CD4-positive, alpha-beta T cell treated with Interleukin-15 for 4 hours (primary cell): ENCODE measurements at regions not wholly inside any gene's neighbourhood (a gene's known extent, or its start where the extent isn't known, plus 50 kb on each side); places are given as distances from the start of the nearest gene placed in this dataset.

ENCODE experiments used
- DNase-seq: peaks from one replicate; pipeline ENCODE4 v3.0.0-alpha.2; 2020; ENCODE audit warnings: low spot score

DNA sequence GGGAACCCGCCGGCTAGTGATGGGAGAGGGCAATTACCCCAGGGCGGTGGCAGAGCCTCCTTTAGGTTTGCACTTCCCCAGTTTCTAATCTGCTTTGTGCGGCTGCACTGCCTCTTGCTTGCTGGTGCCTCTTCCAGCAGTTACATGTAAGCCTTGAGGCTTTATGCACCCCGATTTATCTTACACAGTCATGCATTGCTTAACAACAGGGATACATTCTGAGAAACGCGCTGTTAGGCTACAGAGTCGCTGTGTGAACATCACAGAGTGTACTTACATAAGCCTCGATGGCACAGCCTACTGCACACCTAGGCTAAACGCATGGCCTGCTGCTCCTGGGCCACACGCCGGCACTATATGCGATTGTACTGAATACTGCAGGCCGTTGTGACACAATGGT, 155.6 kb upstream of the MKI67 start:
- no peak for DNase-seq

DNA sequence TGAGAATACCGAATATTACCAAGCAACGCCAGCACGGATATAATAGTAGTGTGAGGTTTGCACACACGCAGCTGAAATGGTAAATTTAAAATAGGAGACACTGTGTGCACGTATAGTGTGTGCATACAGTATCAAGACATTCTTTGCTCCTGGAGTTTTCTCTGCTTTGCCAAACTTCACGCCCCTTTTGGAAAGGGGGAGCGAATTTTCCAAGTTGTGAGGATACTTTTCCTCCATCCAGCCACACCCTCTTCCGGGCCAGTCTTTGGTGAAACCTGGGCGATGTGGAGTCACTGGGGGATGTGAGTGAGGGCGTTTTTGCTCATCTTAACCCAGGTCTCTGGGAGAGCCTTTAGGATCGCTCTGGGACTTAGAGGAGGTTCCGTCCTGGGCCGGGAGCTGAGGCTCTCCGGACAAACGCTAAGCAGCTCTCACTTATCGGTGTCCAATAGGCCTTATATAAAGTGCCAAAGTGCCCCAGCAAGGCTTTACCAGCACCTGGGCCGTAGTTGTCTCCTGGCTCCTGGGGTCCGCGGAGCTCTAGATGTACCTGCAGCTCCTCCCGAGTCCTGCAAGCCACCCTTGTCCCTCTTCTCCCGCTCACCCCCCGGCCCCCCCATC, 160.0 kb upstream of the MKI67 start:
- DNase-seq, result no peak

DNA sequence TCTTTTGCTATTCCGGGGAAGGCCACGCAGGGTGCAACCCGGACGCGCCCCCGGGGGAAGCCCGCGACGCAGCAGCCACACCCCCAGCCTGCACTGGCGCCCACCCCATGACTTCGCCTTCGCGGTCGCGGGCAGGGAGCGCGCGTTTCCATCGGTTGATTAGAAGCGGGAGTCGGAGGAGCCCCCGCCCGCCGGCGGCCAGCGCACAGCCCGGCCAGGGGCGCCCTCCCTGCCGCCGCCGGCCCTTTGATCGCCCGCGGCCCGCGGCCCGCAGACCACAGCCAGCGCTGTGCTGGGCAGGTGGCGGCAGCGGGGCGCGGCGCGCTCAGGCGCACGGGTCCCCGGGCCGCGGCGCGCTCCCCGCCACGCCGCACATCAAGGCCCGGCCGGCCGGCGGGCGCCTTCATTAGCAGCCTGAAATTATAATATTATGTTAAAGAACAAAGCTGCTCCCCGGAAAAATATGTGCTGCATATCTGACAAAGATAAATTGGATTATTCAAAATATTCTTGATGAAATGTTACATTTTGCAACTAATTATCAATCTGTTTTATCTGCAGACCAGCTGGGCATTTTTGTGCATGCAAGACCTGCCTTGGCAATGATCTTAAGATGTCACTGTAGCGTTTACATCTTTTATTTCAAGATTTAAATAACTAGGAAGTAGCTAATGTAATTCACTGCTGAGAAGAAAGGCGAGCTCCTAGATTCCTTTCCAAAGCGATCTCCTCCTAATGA, 160.7 kb upstream of the MKI67 start:
- DNase-seq, result no peak

DNA sequence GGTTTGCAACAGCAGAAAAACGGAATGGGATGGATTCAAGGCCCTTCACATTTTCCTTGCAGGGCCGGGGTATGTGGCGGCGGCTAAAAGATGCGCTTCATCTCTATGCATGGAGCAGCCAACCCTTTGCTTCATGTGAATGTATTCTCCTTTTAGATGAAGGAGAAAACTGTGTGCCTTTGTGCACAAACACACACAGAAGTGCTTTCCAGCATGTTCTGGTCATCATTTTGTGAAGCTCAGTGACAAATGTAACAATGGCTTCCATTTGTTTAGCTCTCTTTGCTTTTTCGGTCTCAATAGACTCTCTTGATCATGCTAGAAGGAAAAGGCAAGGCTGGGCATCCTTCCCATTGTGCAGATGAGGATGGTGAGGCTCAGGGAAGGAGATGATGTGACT, 161.7 kb upstream of the MKI67 start:
- DNase-seq, result no peak

DNA sequence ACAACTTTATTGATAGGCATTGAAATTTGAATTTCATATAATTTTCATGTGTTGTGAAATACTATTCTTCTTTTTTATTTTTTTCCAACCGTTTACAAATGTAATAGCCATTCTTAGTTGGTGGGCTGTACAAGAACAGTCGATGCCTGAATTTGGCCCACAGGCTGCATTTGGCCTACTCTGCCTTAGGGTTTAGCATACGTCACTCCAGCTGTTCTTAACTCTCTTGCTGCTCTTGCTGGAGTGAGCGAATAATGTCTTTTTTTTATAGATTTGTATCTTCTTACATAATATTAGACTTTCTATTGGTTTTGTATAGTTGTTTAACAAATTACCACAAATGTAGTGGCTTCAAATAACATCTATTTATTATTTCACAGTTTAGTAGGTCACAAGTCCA, 163.4 kb upstream of the MKI67 start:
- DNase-seq, result no peak

DNA sequence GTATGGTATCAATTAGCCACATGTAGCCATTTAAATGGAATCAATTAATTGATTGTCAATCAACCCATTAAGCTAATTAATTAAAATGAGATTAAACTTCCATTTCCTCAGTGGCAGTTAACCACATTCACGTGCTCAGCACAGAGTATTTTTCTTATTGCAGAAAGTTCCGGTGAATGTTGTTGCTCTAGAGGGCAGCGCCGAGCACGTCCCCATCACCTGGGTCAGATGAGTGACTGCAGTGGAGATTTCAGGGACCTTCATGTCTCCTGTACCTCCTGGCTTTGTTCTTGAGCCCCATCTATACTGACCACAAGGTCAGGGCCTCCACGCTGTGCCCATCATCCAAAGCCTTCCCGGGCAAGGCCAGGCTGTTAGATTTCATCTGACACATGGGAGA, 168.8 kb upstream of the MKI67 start:
- no peak for DNase-seq

DNA sequence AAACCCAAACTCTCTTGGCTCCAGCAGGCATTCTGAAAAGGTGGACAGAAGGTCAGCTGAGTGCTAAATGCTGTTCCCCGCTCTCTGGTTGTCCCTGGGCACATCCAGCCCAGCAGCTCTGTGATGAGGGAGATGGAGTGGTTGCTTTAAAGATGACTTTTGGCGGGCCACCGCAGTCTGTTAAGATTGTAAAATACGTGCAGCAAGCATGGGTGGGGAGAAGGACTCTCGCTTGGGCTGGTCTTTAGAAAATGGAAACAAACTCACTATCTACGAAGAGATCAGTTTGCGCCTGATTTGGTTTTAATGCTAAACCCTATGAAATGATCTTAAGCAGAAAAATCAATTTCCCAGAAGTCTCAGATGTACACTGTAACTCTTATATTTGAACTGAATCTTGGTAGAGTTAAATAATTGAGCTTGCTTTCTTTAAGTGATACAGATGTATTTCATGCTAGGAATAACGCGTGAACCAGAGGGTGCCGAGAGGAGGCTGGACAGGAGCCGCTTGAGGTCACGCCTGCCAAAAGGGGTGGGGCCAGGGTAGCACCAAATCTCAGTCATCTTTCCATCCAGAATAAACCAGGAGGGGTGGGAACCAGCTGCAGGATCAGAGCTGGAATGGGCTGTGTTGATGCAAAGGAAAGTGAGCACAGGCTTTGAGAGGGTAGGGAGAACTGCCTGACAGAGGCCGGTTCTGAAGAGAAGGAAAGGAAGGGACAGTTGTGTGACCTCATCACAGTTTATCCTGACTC, 170.2 kb upstream of the MKI67 start:
- no peak for DNase-seq

DNA sequence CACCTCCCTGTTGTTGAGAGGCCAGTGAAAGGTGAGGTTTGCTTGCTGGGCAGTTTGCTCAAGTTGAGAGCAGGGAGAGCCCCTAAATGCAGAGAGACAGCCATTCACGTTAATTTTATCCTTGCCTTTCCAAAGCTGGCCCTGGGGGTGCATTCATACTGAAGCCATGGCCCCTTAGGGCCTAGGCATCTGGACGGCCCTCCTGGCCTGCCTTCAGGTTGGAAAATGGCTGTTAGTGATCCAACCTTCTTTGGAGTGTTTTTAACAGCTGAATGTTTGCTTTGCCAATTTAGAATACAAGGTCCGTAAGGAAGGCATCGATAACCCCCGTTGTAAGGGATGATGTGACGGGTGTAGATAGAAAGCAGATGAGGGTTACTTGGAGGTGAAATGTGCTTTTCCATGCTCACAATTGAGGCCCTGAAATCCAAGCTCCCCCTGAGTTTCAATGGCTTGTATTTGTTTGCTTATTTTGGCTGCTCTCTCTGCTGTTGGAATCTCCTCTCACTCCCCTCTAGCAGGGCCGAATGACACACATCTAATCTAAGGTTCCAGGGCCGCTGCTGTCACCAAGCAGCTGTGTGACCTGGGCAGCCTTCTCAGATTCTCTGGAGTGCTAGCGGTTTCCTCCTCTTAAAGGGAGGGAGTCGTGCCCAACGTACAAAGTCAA, 171.6 kb upstream of the MKI67 start:
- DNase-seq, result no peak

DNA sequence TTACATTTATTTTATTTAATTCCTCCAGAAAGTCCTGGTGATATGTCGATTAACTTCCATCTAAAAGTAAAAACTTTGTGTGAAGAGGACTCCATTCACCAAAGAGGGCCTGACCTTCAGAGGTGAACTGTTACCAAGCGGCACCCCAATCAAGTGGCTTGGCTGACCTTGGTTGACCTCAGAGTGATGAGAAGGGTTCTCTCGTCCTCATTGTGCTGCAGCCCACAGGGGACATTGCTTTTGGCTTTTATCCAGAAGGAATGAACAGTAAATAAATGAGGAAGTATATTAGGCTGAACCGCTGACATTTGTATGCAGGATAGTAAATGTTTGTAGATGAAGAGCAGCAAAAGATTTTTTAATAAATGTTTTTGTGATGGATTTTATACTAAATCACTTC, 172.4 kb upstream of the MKI67 start:
- DNase-seq, result no peak

DNA sequence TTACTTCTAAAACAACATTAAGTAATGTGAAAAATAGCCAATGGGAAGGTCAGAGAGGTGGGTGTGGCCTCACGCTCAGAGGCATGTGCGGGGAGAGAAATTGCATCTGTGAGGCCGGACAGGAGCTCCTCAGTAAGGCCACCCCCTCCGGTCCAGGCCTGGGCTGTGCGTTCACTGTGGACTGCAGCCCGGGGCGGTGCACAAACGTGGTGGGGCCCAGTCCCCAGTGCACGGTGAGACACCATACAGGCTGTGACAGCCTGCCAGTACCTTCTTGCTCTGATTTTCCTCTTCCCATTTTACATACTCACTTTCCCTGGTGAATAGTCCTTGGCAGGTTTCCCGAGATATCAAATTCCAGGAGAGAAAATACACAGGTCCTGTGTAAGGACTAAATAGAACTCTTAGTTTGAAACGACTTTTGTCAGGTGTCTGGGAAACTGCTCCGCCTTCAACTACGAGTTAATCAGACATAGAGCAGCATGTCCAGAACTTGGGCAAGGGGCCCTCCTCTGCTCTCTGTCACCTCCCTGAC, 174.1 kb upstream of the MKI67 start:
- no peak for DNase-seq

DNA sequence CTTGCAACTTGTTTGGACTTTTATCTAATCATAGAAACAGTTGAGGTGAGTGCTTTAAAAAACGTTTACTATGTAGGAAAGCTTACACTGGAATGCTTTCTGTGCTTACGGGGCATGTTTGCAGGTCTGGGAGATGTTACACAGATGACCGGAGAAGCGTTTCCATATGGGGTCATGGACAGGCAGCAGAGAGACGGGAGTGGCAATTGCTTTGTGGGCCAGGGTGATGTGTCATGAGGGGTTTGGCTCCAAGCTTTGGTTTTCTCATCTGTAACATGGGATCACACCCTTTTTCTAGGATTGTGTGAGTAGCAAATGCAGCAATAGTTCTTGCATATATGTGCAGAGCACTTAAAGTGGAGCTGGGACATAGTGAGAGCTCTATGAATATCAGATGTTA, 174.8 kb upstream of the MKI67 start:
- DNase-seq, result no peak

DNA sequence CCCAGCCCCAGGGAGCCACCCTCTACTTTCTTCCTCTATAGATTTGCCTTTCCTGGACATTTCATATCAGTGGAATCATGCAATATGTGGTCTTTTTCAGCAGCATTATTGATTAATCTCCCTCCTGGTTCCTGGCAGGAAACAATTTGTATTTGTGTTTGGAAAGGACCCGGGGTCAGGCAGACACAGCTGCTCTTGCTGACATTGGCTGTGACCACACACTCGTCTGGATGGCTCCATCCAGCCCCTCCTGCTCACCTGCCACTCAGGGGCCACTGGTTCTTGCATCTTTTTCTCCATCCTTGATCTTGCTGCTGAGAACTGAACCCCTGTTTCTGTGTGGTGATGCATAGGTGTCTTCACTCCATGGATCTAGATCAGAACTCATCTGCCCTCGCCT, 176.6 kb upstream of the MKI67 start:
- no peak for DNase-seq

DNA sequence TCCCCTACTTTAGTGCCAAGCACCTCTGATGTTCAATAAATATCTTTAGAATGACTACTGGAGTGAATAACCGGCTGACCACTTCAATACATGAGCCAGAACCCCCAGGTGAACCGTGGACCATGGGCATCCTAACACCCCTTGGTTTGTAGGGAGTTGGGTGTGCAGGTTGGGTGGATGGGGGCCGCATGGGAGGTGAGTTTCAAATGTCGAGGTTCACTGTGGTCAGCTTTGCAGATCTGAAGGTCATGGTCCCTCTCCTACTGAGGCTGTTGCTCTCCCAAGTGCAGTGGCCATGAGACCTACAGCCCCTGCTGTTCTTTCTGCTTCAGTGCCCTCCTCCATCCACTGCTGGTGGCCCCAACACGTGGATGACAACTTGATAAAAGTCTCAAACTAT, 178.0 kb upstream of the MKI67 start:
- DNase-seq, result no peak

DNA sequence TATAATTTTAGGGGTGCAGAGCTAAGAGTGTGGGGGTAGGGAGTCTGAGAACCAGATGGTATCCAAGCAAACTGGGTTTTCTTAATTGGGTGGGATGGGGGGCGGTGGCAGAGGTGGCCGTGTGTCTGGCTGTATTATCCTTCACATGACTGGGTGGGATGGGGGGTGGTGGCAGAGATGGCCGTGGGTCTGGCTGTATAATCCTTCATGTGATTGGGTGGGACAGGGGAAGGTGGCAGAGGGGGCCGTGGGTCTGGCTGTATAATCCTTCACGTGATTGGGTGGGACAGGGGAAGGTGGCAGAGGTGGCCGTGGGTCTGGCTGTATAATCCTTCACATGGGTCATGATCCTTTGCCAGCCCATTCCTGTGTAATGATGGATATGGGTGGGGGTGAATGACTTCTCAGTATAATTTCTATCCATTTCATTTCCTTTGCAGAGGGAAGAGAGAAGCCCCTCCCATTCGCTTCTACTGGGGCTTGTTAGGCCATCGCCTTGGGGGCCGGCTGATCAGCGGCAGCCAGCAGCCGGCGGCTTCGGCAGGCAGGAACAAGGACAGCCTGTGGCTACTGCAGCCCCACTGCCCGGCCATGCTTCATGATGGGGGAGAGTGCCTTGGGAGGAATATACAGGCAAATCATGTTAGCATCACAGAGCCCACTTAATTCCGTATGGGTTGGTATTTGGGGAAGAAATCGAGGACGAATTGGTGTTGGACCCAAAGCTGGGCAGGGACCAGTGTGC, 179.6 kb upstream of the MKI67 start:
- no peak for DNase-seq

DNA sequence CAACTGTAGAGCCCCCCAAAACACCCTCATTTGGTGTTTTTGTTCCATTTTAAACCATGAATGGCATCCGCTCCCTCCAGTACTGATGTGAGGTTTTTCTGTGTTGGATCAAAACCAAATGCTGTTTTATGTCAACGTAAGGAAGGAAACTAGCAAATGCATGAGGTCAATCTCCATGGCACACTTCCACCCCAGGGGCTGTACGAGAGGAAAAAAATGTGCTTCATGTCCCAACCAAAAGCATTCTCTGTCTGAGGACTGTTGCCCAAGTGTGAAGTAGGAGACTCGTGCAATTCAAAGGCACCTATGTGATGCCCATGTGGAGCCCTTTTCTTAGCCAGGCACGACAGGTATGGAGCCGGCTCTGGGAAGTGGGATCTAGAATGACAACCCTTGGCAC, 180.3 kb upstream of the MKI67 start:
- DNase-seq, result no peak

DNA sequence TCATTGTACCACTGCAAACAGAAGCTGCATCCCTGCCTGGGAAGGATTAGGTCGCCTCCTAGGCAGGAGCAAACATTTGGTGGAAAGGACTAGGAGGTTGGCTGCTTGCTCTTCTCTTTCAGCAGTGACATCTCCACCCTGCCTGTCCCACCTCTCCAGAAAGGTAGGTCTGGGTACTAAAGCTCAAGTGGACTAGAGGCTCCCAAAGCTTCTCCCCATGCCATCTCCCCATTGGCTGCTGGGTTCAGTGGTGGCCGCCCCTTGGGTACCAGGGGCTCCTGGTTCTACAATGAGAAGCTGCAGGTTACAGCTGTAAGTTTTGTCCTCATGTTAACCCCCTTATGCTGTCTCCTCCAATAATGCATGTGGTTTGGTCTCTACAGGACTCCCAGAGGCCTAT, 180.7 kb upstream of the MKI67 start:
- DNase-seq, result no peak

DNA sequence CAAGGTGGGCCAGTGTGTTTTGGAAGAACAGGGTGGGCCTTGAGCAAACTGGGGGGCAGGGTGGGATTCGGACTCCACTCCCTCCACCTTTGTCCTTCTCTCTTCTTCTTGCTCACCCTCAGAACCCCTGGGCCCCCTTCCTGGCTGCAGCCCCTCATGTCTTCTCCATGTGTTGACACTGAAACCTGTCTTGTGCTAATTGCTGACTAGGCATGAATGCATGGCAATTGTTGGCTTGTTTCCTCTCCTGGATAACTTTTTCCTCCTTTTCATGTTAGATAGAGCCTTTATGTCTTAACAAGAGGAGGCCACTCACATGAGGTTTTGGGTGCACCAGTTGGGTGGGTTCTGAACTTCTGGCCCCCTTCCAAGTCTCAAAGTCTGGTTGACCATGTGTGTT, 181.6 kb upstream of the MKI67 start:
- DNase-seq, result no peak

DNA sequence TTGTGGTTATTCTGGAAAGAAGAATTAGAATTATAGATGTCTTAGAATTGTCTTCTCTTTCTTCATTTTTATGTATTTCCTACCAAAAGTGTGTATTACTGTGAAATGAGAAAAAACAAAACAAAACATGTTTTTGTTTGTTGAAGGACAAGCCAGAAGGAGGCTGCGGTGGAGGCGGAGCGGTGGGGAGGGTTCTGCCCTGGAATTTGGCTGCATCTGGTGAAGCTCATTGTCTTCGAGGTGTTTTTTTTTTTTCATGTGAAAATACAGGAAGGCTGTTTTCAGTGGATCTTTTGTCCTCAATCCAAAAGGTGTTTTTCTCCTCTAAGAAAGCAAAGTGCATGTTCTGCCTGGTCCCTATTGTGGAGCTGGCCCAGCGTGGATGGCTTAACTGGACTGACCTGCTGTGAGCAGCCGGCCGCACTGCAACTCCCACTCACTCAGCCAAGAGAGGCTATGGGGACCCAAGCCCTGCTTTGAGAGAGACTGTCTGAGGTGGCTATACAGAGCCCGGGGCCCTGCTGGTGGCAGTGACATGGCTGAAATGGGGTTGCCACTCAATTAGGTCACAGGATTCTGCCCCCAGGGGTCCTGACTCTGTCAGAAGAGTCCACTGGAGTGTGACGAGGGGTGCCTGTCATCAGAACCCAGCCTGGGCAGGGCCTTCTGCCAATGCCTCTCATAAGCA, 184.9 kb upstream of the MKI67 start:
- DNase-seq, result no peak

DNA sequence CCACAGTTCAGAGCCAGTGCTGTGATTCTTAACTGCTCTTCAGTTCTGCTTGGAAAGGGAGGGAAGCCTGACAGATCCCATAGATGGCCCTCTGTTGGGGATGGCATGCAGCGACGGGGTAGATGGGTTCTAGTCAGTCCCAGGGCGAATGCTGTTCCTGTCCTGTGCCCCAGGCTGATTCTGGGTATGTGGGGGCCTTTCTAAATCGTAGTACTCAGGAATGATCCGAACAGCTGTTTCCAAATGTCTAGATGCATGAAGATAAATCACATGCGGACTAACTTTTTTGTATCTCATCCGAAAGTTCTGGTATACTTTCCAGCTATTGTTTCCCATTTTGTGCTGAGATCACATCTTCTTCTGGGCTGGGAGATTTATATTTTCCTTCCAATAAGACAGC, 186.0 kb upstream of the MKI67 start:
- no peak for DNase-seq

DNA sequence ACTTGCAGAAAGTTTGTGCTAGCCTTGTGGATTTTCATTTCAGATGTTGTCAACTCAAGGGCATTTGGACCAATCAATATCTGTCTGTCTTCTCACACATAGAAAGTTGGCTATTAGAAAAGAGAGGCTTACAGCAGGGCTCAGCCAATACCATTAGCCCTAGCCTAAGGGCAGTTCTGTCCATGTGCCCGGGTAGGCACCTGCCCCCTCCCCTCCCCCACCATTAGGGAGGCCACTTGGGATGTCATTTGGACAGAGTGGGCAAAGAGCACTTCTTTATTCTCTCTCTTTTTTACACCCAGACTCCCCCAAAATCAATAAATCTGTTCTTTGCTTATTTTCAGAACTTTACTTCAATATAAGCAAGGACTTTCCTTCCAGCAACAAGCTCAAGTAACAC, 188.5 kb upstream of the MKI67 start:
- no peak for DNase-seq

DNA sequence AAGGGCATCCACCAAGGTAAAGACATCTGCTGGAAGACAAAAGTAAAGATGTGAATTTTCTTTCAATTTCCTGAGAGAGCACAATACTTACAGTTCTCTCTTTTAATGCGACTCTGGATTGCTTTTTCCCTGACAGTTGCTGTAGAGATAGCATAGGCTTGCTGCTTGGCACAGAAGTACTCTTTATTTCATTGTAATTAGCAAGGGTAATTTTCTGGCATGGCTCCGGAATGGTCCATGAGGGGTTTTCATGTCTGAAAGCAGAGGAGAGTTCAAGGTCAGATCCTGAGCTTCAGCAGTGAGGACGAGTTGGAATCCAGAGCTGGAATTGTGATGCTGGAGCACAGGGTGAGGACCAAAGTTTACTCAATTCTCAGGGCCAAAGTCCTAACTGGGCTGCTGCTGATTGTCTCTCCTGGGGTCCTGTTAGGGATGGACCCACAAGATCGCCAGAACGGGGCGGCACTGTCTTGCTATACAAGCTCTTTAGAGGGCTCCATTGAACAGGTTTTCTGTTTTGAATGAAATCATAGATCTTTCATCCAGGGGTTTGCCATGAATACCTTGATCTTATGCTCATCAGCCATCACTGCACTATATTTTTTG, 190.0 kb upstream of the MKI67 start:
- no peak for DNase-seq
